ENCODE measurements at regions not wholly inside any gene's neighbourhood (a gene's known extent, or its start where the extent isn't known, plus 50 kb on each side); places are given as distances from the start of the nearest gene placed in this dataset.

DNA sequence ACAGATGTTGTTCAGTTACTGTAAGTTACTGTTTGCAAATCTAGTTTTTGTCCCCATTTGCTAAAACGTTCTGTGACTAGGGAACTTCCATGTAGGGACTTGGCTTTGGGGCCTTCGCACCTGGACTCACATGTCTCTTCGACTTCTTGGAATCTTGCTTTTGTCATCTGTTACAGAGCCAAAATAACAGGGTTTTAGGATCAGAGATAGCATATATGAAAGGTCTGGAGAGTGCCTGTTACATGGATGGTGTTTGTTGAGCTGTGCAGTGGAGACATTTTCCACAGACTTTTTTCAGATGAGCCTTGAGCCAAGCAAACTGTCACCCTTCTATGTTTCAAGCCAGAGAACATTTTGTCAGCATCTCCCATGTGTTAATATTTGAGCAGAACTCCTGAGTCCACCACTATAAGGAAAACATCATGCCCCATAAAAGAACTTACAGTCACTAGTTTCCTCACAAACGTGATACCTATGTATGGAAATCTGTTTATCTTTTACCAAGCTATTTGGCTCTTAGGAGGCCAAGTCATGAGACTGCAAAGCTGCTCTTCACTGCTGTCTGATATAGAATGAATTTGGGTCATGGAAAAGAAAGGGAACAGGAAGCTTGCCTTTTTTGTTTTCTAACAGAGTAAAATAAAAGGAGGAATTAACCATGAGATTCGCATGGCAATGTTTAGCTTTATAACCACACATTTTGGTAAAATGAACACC is 818.6 kb upstream of the IGFBP3 start:
- DNase-seq (ENCODE audit: low read depth), result no peak

DNA sequence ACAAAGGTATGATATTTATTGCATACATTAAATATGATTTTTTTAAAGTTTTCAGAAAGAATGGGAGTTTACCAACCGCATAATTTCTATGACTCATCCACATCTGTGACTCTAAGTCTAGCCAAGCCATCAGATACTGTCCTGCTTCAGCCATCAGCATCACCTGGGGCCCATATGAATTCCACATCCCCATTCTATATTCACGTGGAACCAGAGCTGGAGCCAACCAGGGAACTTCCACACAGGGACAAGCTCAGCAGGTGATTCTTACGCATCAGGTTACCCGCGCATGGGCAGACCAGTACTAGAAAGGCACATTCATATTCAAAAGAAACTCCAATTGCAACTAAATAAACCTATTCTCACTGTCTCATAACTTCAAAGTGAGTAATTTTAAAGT is 817.7 kb upstream of the IGFBP3 start:
- DNase-seq (ENCODE audit: low read depth), result no peak

DNA sequence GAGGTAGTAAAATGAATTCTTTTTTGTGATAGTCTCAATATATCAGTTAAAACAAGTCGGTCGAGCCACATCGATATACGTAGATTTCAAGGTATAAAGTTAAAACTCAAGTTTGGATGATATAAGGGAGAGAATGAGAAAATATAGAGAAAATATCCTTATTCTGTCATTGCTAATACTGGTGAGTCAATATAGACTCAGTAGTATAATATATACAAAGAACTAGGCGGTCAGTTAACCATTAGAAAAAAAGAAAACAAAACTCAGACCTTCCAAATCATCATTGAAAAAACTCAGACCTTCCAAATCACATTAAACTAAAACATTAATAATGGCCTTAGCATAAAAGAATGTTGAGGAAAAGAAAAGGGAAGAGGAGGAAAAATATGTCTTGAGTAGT is 817.1 kb upstream of the IGFBP3 start:
- DNase-seq (ENCODE audit: low read depth), result no peak

DNA sequence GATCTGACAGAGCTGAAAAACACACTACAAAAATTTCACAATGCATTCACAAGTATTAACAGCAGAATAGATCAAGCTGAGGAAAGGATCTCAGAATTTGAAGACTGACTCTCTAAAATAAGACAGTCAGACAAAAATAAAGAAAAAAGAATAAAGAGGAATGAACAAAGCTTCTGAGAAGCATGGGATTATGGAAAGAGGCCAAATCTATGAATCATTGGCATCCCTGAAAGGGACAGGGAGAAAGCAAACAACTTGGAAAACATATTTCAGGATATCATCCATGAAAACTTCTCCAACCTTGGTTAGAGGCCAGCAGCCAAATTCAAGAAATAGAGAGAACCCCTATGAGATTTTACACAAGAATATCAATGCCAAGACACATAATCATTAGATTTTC is 804.8 kb upstream of the IGFBP3 start:
- peak; percentile 36 for DNase-seq (ENCODE audit: low read depth)

DNA sequence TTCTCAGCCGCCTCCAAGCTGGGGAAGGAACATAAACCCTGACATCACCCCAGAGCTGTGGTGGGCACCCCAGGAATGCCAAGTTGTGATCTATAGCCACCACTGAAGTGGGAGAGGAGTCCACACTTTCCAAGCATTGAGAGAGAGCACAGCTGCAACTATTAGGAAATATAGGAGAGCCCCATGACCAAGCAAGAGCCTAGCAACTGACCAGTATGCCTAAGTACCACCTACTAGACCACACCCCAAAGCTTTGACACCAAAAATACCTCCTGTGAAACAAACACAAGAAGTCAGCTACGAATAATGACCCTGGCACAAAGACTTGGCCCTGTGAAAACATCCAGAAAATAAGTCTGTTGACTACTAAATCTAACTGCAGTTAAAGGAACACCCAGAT is 804.1 kb upstream of the IGFBP3 start:
- DNase-seq (ENCODE audit: low read depth), result no peak

DNA sequence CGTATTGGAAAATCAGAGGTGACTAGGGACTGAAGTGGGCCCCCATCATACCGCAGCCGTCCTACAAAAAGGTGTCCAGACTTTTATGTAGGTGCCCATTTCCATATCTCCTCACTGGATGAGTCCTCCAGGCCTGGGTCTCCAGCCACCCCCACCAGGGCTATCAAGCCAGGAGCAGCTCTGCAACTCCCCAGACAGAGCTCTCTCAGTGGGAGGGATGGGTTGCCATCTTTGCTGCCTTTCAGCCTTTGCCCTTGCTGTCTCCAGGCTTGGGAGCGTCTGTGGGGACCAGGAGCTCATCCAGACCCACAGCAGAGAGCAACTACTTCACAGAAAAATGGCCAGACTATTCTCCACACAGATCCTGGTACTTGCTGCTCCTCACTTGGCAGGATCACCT is 802.7 kb upstream of the IGFBP3 start:
- no peak for DNase-seq (ENCODE audit: low read depth)

DNA sequence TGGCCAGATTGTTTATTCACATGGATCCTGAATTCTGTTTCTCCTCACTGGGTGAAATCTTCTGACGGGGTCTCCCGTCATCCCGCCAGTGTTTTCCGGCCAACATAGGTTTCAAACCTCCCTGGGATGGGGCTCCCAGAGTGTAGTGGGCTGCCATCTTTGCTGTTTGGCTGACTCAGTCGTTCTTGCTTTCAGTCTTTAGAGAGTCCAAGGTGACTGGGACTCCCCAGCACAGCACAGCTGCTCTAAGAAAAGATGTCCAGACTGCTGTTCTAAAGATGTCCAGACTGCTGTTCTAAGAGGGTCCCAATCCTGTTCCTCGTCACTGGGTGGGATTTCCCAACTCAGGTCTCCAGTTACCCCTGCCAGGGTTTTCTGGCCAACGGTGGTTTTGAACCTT is 801.9 kb upstream of the IGFBP3 start:
- no peak for DNase-seq (ENCODE audit: low read depth)

DNA sequence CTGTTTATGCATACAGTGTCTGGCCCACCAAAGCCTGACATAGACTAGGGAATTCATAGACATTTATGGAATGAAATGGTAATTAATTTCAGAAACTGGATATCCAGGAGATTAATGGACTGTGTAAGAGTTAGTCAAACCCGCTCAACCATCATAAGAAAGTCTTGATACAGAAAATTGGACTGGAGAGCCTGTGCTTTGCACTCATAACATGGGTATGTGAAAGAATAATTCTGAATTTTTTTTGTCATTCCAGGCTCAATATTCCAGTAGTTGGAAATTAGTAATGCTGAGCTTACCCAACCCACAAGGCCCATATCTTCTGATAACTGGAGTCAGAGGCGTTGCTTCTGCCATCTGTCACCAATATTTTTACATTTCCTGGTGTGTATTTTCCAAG is 799.7 kb upstream of the IGFBP3 start:
- no peak for DNase-seq (ENCODE audit: low read depth)

DNA sequence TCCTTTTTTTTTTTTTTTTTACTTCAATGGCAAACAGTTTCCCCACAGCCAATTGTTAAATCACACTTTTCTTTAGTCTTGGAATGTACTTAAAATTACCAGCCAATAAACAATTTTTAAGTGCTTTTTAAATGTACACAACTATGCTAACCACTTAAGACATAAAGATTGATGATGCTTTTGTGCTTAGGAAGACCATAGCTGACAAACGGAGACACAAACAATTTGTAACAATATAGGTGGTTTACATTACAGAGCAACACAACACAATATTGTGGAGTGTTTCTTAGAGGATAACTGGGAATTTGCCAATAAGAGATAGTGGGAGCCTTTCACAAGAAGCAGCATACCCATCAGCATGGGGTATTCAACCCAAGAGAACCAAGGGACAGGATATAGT is 798.5 kb upstream of the IGFBP3 start:
- no peak for DNase-seq (ENCODE audit: low read depth)

DNA sequence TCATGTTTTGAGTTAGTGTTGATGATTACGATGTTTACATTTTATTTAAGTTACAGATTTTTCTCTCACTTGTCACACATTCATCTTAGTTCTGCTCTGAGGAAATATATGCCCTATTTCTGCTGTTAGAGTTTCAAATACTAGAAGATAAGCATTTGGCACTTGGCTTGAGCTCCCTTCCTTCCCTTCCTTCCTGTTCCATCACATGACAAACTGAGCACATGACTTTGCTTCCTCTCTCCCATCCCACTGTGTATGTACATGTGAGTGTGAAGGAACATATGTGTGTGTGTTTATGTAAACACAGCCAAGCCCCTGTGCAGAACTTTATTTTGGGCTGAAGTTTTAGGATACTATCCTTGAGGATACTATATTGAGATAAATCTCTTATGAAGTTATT is 795.9 kb upstream of the IGFBP3 start:
- peak; percentile 24 for DNase-seq (ENCODE audit: low read depth)

DNA sequence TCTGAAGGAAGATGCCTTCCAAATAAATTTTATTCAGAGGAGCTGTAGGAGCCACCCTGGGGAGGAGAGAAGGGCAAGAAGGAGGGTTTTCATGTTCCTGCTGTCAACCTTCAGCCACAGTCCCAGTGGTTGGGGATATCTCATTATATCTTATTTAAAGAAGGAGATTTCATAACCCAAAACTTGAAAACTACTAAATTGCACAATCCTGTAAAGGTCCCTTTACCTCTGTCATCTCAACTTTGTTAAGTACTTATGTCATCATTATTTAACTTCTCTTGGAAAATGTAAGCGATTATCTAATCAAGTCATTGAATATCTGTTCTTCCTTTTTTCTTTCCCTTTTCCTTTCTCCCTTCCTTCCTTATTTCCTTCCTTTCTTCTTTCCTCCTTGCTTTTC is 794.5 kb upstream of the IGFBP3 start:
- no peak for DNase-seq (ENCODE audit: low read depth)

DNA sequence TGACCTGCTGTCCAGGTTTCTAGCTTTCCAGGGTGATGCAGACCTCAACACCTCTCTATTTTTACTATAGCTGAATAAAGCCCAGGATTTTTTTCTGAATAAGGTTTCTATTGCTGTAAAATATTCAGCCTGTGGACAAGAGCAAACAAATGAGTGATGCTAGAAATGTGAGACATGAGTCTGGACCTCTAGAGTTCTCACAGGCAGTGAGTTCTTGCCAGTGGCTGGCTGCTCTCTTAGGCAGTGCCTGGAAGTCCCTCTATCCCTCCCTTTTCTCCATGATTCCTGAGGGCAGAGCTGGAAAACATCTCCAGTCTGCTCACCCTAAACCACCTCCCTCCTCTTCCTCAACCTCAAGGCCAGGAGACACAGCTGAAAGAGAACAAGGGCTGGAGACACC is 793.8 kb upstream of the IGFBP3 start:
- no peak for DNase-seq (ENCODE audit: low read depth)

DNA sequence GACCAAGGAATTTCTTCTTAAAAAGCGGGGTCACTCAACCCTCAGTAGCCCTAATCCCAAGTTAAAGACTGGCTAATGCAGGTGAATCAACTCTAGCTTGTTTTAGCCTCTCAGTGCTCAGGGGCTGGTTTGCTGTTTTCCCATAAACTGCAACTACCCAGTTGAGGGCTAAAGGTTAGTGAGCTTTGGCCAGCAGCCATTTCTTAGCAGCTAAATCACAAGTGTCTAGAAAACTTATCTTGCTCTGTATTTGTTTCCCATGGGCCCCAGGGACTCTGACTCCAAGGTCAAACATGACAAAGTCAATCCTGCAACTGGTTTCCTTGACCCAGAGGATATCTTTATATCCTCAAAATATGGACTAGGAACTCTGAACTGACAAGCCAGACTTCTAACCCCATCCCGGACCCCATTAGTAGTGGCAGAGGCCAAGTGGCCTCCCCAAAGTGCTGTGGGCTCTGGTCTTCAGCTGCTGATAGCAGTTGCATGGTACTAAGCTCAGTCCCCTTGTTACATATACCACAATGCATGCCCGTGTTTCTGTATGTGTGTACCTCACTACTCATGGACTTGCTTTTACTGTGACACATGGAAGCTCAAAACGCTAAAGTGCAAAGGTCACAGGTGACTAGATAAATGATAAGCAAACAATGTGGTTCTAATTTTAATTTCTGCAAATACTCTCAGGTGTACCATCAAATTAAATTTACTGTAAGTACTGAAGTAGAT is 793.0 kb upstream of the IGFBP3 start:
- no peak for DNase-seq (ENCODE audit: low read depth)

DNA sequence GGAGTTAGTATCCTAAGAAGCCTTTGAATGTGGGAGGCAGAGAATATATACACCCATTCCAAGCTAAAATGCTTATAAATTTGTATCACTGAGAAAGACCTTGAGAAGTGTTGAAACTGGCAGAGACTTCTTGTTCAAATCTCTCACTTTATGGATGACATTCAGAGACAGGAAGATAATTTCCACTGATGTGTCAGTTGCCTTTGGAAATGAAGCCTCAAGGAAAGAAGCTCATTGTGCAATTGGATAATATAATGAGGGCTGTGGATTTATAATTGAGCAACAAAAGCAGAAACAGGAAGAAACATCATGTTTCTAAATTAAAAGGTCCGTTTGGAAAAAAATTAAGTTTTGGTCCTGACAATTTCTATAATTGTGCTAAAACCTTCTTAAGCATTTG is 789.9 kb upstream of the IGFBP3 start:
- no peak for DNase-seq (ENCODE audit: low read depth)

DNA sequence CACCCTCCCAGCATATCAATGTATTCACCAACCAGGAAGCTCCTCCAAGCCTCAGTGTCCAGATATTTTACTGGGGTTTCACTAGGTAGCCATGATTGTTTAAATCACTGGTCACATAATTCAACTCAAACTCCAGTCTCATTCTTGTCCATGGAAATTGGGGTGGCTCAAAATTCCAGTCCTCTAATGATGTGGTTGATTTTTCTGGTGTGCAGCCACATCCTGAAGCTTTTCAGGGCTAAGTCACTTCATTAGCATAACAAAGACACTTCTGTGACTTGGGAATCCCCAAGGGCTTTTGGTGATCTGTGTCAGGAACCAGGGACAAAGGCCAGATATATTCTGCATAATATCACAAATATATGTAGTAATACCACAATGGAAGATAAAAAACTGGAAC is 786.9 kb upstream of the IGFBP3 start:
- no peak for DNase-seq (ENCODE audit: low read depth)

DNA sequence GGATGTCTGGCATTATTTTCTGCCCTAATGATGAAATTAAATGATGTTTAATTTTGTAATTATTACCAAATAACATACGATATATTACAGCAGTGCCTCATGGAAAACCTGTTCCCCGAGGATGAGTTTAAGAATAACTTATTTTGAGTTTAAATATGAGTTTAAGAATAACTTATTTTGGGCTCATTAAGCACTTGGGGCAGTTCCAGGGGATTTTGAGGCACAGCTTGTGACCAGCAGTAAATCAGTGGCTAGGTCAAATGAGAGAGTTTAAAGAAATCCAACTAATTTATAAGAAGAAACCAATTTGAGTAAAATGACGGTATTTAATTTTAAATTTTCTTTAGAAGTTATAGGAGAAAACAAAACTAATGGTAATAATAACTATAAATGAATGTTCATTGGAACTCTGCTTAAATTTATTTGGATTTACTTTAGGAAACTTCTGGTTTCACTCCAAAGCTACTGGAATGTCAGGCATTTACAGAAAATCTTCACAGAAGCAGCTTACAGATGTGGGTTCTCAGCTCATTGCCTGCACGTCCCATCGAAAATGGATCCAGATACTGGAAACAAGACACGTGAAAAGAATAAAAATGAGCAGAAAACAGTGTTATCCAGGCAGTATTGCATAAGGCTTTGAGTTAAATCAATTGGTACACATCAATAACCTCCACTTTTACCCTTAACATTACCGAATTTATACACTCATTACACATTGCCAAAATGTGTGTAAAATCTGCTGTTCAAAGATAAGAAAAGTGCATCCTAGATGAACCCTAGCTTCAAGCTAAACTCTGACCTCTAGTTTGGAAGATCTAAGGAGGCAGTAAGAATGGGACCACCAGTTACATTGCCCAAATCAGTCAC is 784.5 kb upstream of the IGFBP3 start:
- no peak for DNase-seq (ENCODE audit: low read depth)

DNA sequence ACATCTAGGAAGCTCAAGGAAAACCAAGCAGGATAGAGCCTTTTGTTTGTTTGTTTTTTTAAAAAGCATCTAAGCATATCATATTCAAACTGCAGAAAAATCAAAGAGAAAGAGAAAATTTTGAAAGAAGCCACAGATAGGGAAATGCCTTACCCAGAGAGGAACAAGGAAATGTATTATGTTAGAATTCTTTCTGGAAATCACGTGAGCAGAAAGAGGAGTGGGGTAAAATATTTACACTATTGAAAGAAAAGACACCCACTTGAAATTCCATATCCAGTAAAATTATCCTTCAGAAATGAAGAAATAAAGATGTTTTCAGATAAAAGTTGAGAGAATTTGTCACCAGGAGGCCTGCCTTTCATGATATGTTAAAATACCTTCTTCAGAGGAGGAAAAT is 775.7 kb upstream of the IGFBP3 start:
- DNase-seq (ENCODE audit: low read depth), result no peak

DNA sequence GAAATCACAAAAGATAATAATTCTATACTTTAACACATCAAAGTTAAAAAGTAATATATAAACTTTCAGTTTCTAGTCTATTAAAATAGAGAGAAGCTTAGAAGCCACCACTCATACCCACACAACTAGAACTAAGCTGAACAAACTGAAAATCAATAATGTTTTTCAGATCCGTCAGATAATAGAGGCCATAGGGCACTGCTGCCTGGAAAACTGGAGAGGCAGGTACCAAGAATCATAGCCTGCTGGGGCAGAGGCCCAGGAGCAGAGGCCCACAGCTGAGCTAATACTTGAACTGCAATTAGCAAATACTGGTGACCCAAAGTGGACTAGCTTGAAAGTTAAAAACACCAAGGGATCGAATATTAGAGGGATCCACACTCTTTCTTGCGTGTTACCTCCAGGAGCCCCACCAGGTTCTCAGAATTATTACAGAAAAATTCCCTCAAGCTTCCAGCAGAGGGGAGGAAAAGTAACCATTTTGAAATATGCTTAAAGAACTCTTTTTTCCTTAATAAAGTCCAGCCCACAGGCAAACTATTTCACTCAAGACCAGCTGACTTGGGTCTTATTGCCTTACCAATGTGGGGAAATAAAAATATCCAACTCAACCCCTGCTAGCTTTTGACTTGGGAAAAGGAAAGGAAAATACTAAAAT is 774.1 kb upstream of the IGFBP3 start:
- no peak for DNase-seq (ENCODE audit: low read depth)

DNA sequence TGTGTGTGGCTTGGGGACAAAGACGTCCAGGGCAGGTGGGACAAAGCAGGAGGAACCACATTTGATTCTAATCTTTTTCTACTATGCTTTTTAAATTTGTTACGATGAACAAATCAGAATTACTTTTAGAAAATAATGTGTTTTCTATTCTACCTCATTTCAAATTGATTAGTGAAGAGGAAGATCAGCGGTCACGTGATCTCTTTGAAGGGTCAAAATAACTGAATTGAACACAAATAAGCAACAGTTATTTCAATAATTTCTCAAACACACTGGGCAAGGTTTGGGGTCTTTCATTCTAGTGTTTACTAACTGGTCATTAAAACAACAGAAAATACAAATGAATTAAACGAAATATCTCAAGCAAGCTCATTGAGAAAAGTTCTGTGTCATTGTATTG is 773.0 kb upstream of the IGFBP3 start:
- no peak for DNase-seq (ENCODE audit: low read depth)

DNA sequence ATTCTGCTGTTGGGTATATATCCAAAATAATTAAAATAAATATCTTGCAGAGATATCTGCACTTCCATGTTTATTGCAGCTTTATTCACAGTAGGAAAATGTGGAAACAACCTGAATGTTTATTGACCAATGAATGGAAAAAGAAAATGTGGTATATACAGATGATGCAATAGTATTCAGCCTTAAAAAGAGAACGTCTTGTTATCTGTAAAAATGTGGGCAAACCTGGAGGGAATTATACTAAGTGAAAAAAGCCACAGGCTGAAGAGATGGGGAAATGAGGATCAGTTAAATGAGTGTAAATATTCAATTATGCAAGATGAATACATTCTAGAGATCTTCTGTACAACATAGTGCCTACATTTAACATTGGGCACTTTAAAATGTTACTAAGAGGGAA is 766.1 kb upstream of the IGFBP3 start:
- no peak for DNase-seq (ENCODE audit: low read depth)

DNA sequence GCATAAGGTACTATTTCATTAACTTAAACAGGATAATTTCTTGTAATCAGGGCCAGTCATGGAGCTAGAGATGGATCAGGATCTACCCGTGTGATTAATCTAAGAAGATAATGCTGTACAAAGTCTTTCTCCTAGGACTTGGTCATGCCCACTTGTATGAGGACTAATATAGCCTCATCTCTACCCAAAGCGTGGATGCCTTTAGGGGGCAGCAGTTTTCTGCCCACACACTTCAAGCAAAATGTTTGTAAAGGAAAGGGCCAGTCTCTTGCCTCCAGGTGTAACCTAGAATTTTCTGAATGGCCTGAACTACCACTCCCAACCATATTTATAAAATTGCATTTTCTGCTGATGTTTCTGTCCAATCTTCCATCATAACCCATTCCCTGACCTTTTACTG is 764.0 kb upstream of the IGFBP3 start:
- DNase-seq (ENCODE audit: low read depth), result peak; percentile 40

Data from HT1080 (cell line).